SHP77 (cell line): ENCODE measurements at regions not wholly inside any gene's neighbourhood (a gene's known extent, or its start where the extent isn't known, plus 50 kb on each side); places are given as distances from the start of the nearest gene placed in this dataset.
A peak's percentile ranks its signal among the peaks of the same experiment; 100 is the strongest.

Experiments used
- DNase-seq, 2 experiments: peaks; one replicate each; lab custom pipeline; 2025; lab: John Stamatoyannopoulos, UW

DNA sequence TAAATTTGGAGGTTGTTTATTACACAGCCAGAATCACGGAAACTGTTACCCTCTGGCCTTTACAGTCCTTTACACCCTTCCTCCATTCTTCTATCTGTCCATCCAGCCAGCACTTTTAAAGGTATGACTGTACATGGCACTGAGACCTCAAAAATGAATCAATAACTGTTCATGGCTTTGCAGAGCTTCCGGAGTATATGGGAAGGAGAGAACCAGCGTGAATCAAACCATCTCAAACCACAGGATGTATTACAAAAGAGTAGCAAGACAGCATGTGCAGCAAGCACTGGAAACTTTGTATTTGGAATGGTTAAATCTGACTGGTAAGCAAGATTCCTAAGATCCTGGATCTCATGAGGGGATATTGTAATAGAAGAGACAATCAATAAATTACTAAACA, 228.5 kb upstream of the CASK start:
- no peak for DNase-seq

DNA sequence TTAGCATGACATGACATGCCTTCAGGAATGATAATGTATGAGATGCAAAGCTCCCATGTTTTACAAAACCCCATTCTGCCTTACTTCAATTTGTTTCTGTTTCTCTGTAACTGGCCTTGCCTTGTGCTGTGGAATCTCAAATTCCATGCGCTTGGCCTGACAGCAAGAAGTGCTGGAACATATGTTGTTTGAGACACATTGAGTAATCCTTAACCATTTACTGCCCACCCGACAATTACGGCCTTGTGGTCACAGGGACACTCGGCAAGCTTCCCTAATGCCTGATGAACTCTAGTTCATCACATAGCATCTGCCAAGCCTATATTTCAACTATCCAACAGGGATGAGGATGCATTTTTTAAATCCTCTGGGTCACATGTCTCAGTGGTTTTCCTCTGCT, 226.4 kb upstream of the CASK start:
- DNase-seq = no peak

DNA sequence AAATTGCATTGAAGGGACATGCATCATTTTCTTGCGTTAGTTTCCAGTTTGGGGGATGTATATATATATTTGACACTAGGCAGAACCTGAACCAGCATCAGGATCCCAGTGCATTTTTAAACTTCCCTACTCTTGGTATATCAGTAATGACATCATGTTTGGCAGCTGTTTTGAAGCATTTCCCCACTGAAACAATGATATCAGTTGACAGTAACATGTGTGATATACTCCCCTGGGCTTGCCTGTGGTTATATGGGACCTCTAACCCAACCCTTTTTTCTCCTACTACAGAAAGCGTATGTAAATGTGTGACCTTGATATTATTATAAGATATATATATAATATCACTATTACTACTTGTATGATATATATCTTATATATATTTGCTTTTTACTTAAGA, 225.9 kb upstream of the CASK start:
- no peak for DNase-seq

DNA sequence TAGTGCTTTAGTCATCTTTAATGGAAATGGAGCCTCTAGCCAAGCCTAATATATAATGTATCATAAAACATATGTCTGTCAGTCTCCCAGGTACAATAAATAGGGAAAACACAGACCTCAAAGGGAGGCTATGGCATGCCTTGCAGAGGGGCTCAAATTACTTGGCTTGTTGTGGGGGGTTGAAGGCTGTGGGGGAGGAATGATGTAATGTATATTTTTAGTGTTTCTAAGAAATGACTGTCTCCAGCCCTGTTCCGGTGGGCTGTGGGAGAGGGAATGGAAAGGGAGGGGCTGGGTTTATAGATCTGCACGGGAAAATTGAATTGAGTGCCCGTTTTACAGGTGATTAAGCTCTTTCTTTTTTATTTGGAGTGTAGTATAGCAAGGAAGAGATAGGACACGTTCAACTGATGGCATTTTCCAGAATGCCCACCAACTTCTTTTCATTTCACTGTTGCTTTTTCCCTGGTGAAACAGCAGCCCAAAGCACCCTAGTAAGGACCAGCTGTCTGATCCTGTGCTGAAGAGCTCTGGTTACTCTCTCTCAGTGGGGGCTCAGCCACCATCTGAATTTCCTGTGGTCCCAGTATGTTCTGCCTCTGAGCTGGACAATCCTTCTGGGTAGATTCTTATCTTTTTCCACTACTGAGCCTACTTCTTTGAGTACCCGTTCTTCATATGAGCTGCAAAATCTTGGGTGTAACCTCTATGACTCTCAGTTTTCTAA, 220.7 kb upstream of the CASK start:
- DNase-seq = no peak

DNA sequence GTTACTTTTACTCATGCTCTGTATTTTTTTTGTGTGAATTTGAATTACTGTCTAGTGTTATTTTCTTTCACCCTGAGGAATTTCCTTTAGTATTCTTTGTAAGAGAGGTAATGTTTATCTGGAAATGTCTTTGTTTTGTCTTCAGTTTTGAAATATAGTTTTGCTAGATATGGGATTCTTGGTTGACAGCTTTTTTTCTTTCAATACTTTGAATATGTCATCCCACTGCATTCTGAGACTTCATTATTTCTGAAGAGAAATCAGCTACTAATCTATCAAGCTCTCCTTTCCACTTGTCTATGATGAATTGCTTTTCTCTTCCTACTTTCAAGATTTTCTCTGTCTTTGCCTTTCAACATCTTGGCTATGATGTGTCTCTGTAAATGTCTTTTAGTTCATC, 217.0 kb upstream of the CASK start:
- no peak for DNase-seq

DNA sequence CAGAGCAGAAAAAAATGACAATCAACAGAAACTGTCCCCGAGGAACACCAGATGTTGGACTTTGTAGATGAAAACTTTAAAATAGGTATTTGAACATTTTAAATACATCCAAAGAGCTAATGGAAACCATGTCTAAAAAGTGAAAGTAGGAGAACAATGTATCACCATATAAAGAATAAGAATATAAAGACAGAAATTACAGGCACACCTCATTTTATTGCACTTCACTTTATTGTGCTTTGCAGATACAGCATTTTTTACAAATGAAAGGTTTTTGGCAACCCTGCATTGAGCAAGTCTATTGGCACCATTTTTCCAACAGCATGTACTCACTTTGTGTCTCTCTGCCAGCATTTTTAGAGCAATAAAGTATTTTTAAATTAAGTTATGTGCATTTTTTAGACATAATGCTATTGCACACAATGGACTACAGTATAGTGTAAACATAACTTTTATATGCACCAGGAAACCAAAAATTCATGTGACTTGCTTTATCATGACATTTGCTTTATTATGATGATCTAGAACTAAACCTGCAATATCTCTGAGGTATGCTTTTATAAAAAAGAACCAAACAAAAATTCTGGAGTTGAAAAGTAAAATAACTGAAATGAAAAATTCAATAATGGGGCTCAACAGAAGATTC, 212.4 kb upstream of the CASK start:
- no peak for DNase-seq

DNA sequence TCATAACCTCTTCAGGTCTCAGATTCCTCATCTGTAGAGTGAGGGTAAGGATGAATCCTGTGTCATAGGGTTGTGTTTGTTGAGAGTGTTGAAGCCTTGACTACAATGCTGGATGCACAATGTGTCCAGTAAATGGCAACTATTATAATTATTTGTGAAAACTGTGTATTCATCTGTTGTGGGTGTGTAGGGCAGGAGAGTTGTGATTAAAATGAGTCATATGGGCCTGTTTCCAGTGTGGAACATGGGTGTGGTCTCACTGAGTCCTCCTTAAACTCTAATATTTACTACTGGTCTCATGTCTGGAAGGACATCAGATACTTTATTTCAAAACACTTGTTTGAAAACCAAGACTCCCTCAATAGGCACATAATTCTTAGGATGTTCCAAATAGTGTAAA, 208.5 kb upstream of the CASK start:
- no peak for DNase-seq

DNA sequence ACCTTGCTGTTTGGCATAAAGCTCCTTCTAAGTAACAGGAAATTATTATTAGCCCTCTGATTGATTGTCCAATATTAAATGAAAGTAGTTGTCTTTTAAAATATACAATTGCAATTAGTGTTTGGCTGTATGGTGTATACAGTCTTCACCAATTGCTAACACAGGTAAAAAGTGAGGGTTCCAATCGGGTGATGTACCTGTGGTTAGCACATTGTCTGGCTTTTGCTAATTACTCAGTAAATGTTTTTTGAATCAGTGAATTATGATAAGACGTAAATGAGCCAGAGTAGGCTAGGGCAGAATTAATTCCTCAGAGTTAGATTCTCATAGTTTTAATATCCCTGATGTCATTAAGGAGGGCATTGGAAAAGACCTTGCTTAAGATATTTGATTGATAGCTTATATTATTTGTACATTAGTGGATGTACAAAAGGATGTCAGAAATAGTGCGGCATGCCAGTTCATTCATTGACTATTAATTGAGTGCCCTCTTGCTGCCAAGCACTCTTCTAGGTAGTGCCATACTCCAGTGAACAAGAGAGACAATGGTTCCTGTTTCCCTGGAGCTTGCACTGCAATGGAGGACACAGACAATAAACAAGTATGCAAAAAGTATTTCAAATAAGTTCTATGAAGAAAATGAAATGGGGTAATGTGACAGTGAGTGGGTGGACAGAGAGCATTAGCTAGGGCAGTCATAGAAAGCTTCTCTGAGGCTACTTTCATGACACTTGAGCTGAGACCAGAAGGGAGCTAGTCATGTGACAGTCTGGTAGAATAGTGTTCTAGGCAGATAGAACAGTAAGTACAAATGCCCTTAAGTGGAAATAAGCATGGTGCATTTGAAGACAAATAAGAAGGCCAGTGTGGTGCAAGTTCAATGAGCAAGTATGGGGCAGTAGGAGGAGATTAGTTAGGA, 205.9 kb upstream of the CASK start:
- no peak for DNase-seq

DNA sequence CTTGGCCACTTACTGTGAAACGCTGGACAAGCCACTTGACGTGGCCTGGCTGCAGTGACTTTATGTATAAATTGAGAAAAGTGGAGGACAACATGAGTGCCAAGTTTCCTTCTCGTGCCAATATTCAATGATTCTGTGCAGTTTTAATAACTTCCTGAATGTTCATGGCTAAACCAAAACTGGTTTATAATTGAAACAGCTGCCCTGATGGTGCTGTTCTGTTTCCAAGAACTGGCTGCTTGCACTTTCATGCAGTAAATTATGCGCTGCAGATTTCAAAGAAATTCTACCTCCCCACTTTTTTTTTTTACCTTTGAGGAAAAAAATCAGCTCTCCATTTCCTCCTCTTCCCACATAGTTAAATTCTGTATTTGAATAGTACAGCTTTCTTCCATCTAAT, 205.2 kb upstream of the CASK start:
- no peak for DNase-seq

DNA sequence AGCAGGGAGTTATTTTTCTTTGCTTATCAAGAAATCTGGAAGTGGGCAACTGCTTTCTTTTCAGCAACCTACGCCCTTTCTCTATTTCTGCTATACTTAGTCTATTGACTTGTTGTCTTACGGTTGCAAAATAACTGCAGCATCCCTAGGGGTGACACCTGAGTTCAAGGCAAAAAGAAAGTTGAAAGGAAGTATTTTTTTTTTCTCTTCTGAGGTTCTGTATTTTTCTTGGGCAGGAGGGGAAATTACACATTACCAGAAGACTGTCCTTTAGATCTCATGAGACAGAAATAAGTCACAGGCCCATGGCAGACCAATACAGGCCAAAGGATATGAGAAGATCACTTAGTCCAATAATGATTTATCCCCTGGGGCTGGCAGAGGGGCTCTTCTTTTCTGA, 204.7 kb upstream of the CASK start:
- no peak for DNase-seq

DNA sequence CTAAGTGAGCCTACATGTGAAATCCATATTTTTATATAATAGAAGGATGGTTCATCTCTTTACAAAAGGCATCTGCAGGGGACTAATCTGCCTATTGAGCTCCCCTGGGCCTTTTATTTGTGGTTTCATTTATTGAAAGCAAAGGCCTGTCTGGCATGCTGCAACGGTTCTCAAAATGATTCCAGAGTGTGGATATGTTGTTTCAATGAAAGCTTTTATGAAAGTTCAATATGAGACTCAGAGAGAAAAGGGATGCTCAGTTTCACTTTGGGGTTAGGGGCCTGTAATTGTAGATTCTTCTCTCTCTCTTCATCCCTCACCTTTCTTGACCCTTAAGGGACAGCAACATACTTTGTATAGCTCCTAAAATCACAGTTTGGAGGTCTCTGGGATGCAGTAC, 204.2 kb upstream of the CASK start:
- no peak for DNase-seq

DNA sequence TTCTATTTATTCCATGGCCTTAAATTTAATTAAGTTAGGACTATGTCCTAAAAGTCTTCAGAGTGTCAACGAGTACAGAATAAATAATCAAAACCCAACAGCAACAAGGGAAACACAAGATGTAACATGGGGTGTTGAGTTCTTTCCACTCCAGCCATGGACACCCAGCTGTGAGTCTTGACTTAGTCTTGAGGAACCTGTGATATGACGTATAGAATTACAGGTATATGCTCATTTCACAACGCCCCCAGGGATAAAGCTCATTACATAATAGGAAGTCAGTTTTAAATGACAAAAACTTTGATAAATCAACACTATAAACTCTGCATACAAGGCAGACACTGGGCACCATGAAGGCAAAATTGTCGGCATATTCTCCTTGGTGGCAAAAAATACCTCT, 200.0 kb upstream of the CASK start:
- no peak for DNase-seq

DNA sequence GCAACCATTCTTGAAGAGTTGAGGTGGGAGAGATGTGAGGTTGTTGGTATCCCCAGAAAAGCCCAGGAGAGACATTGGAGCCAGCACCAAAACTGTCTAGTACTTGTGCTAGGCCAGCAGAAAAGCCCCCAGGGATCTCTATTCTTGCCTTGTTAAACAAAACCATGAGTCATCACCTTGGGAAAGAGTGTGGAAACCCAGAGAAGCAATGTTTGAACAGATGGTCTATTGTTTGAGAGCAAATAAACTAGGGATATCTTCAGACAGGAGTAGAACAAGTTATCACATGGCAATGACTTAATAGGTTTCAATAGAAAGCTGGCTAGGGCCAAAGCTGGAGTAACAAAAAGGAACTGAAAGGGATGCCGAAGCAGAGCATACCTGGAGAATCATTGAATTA, 195.7 kb upstream of the CASK start:
- DNase-seq = peak; percentile 61 to 80

DNA sequence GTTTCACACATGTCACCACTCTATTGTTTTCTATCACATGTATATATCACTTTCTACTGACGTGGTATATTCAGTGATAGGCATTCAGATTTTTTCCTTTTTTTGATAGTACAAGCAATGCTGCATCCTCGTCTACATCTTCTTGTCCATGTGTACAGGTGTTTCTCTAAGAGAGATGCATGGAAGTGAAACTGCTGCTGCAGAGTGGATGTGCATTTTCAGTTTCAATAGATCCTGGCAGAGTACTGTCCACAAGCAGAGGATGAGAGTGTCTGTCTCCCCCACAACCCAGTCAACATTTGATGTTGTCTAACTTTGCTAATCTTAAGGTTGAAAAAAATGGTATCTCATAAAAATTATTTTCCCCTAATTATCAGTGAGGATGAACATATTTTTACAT, 194.0 kb upstream of the CASK start:
- DNase-seq = no peak

DNA sequence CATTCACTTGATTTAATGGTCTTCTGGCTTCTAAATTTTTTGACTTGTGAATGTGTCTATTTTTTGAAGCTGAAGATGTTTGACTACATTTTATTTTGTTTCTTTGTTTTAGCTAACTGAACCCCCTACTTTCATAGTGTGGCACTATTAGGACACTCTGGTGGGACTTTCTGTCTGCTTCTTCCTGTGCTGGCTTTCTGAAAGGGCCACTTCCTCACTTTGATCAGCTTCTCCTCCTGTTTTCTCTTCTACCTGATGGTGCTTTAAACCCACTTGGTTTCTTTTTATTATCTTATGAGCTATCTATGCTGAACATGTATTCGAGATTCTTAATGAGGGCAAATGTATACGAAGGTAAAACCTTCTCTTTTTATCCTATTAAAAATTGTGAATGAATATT, 186.1 kb upstream of the CASK start:
- no peak for DNase-seq

DNA sequence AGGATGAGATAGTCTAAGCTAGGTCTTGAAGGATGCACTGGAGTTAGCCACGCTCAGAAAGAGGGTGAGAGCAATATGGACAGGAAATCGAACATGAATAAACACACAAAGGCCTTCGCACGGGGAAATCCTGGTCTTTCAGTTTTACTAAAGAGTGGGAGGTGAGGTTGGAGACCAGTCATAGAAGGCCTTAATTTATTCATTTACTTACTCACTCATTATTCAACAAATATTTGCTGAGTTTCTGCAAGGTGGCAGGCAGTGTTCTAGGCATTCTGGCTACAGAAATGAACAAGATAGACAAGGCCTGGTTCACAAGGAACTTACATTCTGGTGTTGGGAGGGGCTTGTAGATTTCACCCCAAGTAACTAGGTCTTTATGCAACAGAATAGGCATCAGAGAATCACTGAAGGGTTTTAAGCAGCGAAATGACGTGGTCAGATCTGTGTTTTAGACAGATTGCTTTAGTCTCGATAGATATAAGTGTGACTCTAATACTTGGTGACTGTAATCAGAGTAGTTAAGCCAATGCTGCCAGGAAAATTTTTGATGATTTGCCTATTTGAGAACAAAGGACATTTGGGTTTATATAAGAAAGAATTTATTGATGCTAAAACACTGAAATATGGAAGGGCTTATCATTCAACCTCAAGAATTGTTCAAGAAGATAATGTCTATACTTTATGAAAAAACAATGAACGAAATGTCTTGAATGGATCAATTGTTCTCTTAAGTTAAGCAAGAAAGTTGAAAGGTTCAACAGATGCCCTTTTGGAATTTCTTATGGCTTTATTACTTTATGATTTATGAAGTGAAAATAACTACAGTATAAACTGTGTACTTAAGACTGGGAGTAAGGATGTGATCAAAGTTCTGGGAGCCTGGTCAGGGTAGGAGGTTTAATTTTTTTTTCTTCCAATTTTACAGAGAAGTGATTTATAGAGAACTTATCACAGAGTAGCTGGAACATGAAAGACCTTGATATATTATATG, 184.4 kb upstream of the CASK start:
- DNase-seq = no peak

DNA sequence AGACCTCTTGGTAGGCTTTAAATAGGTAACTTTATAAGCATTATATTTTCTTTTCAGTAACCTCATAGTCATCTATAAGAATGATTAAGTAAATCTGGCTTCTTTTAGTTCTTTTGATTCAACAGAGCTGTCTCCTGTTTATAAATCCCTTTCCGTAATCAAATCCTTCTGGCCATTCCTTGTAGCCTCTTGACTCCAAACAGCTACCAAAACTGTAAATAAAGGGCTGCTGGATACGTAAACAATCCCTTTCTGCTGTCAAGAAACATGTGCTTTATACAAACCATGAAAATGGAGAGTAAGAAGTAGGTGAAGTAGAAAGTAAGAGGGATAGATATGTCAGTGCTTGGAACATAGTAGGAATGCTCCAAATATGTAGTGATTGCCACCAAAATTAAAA, 183.2 kb upstream of the CASK start:
- no peak for DNase-seq

DNA sequence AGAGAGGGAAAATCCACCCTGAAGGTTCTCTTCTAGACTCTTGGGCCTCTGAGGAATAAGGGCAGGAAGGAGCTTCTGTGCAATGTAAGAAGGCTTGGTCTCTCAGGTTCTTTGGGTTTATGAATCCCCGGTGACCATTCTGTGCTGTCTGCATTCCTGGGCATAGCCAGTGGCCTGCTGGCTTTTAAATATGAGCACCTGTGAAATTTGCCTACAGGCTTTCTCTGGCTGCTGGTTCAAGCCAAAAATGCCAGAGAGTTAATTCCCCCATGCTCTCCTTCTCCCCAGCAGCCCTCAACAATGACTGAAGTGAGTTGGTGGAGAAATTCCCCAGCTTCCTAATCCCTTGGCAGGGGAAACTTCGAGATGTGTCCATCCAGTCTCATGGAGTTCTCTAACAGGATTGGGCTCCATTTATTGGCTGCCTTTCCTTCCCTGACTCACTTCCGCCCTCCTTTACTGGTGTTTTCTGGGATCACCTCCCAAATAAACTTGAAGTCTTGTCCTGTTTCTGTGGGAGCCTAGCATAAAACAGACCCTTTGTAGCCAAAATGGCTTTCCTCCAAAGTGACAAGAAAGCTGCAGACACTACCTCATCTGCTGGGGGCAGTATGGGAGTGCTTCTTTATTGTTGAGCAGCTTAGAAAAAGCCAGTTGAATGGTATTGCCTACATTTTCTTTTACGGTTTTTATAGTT, 179.4 kb upstream of the CASK start:
- DNase-seq = no peak

DNA sequence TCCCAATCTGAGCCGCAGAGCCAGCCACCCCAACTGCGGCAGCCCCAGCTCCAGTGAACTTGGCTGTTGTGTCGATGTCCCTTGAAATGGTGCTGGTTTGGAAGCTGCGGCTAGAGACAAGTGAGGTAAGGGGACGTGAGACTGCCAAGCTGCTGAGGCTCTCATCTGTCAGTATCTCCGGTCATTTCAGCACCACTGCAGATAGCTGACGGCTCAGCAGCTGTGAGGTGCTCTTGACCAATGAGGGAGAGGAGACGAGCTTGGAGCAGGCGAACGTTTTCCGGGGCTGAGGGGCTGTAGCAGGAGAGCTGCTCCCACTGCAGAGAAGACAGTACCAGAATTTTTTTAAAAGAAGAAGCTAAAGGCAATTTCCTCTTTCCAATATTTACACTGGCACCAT, 175.5 kb upstream of the CASK start:
- DNase-seq = peak; percentile 27 to 36

DNA sequence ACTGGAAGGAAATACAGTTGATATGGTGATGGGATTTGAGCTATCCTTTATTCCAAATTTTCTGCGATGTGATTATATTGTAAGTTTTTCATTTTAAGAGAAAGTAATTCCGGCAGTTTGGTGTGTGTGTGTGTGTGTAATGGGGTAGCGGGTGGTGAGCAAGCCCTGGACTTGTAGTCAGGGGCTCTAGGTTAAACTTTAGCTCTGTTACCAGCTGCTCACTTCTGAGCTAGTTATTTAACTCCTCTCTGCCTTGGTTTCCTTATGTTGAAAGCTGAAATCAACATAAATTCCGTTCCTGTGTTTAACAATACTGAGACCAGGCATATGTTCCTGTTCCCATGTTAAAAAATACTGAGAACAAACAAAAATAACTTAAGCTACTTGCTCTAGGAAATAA, 174.1 kb upstream of the CASK start:
- no peak for DNase-seq

DNA sequence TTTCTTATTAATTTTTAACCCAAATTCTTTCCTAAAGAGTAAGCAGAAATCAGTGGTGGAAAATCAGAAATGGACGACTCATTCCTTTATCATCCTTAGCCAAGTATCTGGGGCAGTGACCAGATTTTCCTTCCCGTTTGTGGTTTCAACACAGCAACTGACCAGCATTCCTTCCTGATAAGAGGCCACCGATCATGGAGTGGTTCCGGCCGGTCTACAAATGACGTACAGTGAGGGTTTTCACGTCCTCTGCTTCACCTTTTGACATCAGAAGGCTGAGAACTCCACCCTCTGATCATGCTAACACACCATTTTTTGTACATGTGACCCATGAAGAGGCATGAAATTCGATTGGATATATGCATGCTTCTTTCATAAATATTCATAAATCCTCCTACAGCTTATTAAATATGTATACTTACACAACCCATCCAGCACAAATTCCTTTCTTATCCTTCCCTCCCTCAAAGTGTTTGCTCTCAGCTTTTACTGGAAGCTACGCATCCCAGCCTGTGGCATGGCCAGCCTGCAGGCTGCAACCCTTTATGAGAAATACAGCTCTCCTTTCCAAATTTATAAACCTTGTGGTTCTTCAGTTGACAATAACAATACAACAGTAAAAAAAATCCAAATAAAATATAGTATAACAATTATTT, 173.0 kb upstream of the CASK start:
- DNase-seq = no peak
